ENCODE measurements at regions not wholly inside any gene's neighbourhood (a gene's known extent, or its start where the extent isn't known, plus 50 kb on each side); places are given as distances from the start of the nearest gene placed in this dataset.

DNA sequence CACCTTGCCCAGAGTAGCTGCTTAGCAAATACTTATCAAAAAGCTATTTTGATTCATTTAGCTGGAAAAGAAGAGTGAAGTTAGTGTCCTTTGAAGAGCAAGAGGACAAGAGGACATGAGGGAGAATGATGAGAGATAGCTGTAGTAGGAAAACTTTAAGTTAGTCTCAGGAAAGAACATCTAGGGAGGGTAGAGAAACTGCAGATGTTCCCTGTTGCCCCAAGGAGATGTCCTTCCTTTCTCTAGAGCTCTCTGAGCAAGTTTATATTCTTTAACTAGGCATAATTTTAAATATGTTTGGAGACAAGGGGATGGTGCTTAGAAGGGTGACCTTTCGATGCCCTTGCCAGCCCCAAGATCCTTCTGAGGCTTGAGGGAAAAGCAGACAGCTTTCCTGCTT is 529.1 kb upstream of the TBX3 start:
- POLR2A ChIA-PET = no interaction called here
- Histone ChIP-seq H3K4me1 (ENCODE audit: control extremely low read depth in 1 of 4, control insufficient read depth in 4 of 4, insufficient read depth in 4 of 4, low read length in 3 of 4) (no peaks in the 10 kb centered on the region), H3K27ac (ENCODE audit: insufficient read depth in 1 of 2, low read depth in 1 of 2, low read length in 2 of 2, poor library complexity in 1 of 2, severe bottlenecking in 2 of 2) (no peak overlapping the region), H3K27me3 (replicated peaks in 2 of 5; ENCODE audit: control insufficient read depth in 4 of 5, insufficient read depth in 5 of 5, low read length in 4 of 5) (peaks cover 0 to 1% (median 0%) of the 10 kb centered on the region in 5 experiments), H3K4me3 (ENCODE audit: control insufficient read depth in 1 of 7, extremely low read depth in 1 of 7, insufficient read depth in 4 of 7, low read depth in 2 of 7, low read length in 6 of 7) (no peak overlapping the region), H3K36me3 (ENCODE audit: control insufficient read depth in 4 of 4, insufficient read depth in 4 of 4, low read length in 3 of 4) (no peaks in the 10 kb centered on the region), H3K9me3 (ENCODE audit: control extremely low read depth in 1 of 5, control insufficient read depth in 4 of 5, insufficient read depth in 2 of 5, low read depth in 1 of 5, low read length in 4 of 5) (no peaks in the 10 kb centered on the region)
- CTCF ChIA-PET = no interaction called here
- 60% methylated on average over 1 of the region's 1 CpG for WGBS (ENCODE audit: insufficient coverage)
- DNase-seq = no peak

DNA sequence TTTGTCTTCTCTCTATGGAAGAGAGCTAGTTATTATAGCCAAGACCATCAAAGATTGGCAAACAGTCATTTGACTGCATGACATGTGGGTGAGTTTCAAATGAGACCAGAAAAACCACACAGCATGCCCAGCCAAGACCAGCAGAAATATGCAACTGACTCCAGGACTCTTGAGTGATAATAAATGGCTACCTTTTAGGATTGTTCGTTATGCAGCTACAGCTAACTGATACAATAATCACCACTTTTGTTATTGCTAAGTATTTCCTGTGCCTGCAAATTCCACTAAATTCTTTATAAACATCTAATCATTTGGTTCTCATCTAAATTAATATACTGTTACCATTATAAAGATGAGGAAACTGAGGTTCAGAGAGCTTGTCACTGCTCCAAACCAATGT is 528.4 kb upstream of the TBX3 start:
- Histone ChIP-seq H3K4me1 (ENCODE audit: control extremely low read depth in 1 of 4, control insufficient read depth in 4 of 4, insufficient read depth in 4 of 4, low read length in 3 of 4) (no peaks in the 10 kb centered on the region), H3K4me3 (ENCODE audit: control insufficient read depth in 1 of 7, extremely low read depth in 1 of 7, insufficient read depth in 4 of 7, low read depth in 2 of 7, low read length in 6 of 7) (no peak overlapping the region), H3K9me3 (ENCODE audit: control extremely low read depth in 1 of 5, control insufficient read depth in 4 of 5, insufficient read depth in 2 of 5, low read depth in 1 of 5, low read length in 4 of 5) (no peaks in the 10 kb centered on the region), H3K27me3 (replicated peaks in 2 of 5; ENCODE audit: control insufficient read depth in 4 of 5, insufficient read depth in 5 of 5, low read length in 4 of 5) (peaks cover 0 to 1% (median 0%) of the 10 kb centered on the region in 5 experiments), H3K27ac (ENCODE audit: insufficient read depth in 1 of 2, low read depth in 1 of 2, low read length in 2 of 2, poor library complexity in 1 of 2, severe bottlenecking in 2 of 2) (no peak overlapping the region), H3K36me3 (ENCODE audit: control insufficient read depth in 4 of 4, insufficient read depth in 4 of 4, low read length in 3 of 4) (no peaks in the 10 kb centered on the region)
- ChIA-PET POLR2A (no interaction called here), CTCF (no interaction called here)
- no peak for DNase-seq
- WGBS (ENCODE audit: insufficient coverage) = no CpG with 5 or more reads among the region's 1 CpG

DNA sequence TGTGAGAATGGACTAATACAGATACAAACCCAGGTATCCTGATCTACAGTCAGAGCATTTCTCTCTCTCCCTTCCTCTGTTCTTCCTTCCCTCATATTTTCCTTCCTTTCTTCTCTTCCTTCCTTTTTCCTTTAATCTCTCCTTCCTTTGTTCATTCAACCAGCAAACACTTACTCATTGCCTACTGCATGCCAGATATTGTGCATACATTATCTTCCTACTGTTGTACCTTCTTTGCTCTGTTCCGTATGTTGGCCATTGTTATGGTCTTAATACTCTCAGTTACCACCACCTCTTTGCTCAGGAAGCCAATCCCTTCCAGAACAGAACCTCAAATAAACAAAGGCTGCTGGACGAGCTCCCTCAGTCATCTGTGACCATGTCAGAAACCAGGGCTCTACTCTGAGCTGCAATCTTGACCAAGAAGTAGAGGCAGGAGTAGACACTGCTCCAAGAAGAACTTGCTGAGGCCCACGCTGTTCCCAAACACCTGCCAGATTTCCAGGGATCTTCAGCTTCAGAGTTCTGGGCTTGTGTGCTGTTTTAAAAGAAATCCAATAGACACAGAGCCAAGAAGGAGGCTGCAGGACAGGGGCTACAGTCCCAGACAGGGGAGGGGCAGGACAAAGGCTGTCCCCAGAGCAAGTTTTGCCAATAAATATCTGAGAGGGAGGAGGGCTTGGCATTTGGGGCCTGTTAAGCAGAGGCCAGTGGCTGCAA is 526.7 kb upstream of the TBX3 start:
- POLR2A ChIA-PET = no interaction called here
- Histone ChIP-seq H3K27ac (ENCODE audit: insufficient read depth in 1 of 2, low read depth in 1 of 2, low read length in 2 of 2, poor library complexity in 1 of 2, severe bottlenecking in 2 of 2) (no peak overlapping the region), H3K4me1 (ENCODE audit: control extremely low read depth in 1 of 4, control insufficient read depth in 4 of 4, insufficient read depth in 4 of 4, low read length in 3 of 4) (no peaks in the 10 kb centered on the region), H3K36me3 (ENCODE audit: control insufficient read depth in 4 of 4, insufficient read depth in 4 of 4, low read length in 3 of 4) (no peaks in the 10 kb centered on the region), H3K9me3 (ENCODE audit: control extremely low read depth in 1 of 5, control insufficient read depth in 4 of 5, insufficient read depth in 2 of 5, low read depth in 1 of 5, low read length in 4 of 5) (no peaks in the 10 kb centered on the region), H3K27me3 (replicated peaks in 2 of 5; ENCODE audit: control insufficient read depth in 4 of 5, insufficient read depth in 5 of 5, low read length in 4 of 5) (peaks cover 0 to 1% (median 0%) of the 10 kb centered on the region in 5 experiments), H3K4me3 (ENCODE audit: control insufficient read depth in 1 of 7, extremely low read depth in 1 of 7, insufficient read depth in 4 of 7, low read depth in 2 of 7, low read length in 6 of 7) (no peak overlapping the region)
- 67% methylated on average over 3 of the region's 3 CpGs for WGBS (ENCODE audit: insufficient coverage)
- CTCF ChIA-PET = no interaction called here
- no peak for DNase-seq

DNA sequence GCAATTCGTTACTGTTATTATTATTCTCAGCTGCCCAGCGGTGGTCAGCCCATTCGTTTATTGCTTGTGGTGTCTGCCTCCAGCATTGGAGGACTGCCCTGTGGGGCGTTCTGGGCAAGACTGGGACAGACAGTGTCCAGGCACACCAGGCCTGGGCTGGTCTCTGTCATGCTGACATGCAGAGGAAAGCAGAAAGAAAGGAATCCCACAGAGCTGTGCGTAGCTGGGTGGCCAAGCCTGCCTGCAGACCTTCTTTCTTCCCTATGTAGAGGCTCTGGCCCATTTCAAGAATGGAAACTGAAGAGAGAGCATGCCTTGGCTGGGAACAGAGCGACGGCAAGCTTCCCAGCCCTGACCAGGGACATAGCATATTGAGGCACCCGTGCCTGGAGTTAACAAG is 525.3 kb upstream of the TBX3 start:
- Histone ChIP-seq H3K27me3 (replicated peaks in 2 of 5; ENCODE audit: control insufficient read depth in 4 of 5, insufficient read depth in 5 of 5, low read length in 4 of 5) (peaks cover 0 to 1% (median 0%) of the 10 kb centered on the region in 5 experiments), H3K4me3 (ENCODE audit: control insufficient read depth in 1 of 7, extremely low read depth in 1 of 7, insufficient read depth in 4 of 7, low read depth in 2 of 7, low read length in 6 of 7) (no peak overlapping the region), H3K36me3 (ENCODE audit: control insufficient read depth in 4 of 4, insufficient read depth in 4 of 4, low read length in 3 of 4) (no peaks in the 10 kb centered on the region), H3K27ac (ENCODE audit: insufficient read depth in 1 of 2, low read depth in 1 of 2, low read length in 2 of 2, poor library complexity in 1 of 2, severe bottlenecking in 2 of 2) (no peak overlapping the region), H3K9me3 (ENCODE audit: control extremely low read depth in 1 of 5, control insufficient read depth in 4 of 5, insufficient read depth in 2 of 5, low read depth in 1 of 5, low read length in 4 of 5) (no peaks in the 10 kb centered on the region), H3K4me1 (ENCODE audit: control extremely low read depth in 1 of 4, control insufficient read depth in 4 of 4, insufficient read depth in 4 of 4, low read length in 3 of 4) (no peaks in the 10 kb centered on the region)
- DNase-seq = no peak
- ChIA-PET POLR2A (no interaction called here), CTCF (no interaction called here)
- WGBS (ENCODE audit: insufficient coverage) = 84% methylated on average over 8 of the region's 8 CpGs

DNA sequence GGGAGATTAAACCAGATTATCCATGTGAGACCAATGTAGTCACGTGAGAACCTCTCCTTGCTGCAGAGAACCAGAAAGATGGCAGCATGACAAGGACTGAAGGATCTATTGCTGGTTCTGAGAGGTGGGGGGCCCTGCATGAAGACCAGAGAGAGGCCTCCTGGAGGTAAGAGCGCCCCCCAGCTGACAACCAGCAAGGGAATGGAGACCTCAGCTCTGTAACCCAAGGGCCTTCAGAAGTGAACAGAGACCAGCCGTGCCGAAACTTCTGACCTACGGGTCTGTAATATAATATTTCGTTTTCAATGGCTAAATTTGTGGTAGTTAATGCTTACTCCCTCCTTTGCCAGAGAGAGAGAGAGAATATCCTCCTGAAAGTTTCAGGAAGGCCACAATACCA is 524.1 kb upstream of the TBX3 start:
- DNase-seq = no peak
- no peaks in the 10 kb centered on the region for H3K27me3 ChIP-seq (replicated peaks in 2 of 5; ENCODE audit: control insufficient read depth in 4 of 5, insufficient read depth in 5 of 5, low read length in 4 of 5)
- no peak overlapping the region for H3K27ac ChIP-seq (ENCODE audit: insufficient read depth in 1 of 2, low read depth in 1 of 2, low read length in 2 of 2, poor library complexity in 1 of 2, severe bottlenecking in 2 of 2)
- no peaks in the 10 kb centered on the region for H3K36me3 ChIP-seq (ENCODE audit: control insufficient read depth in 4 of 4, insufficient read depth in 4 of 4, low read length in 3 of 4)
- no peaks in the 10 kb centered on the region for H3K4me1 ChIP-seq (ENCODE audit: control extremely low read depth in 1 of 4, control insufficient read depth in 4 of 4, insufficient read depth in 4 of 4, low read length in 3 of 4)
- no peaks in the 10 kb centered on the region for H3K9me3 ChIP-seq (ENCODE audit: control extremely low read depth in 1 of 5, control insufficient read depth in 4 of 5, insufficient read depth in 2 of 5, low read depth in 1 of 5, low read length in 4 of 5)
- 82% methylated on average over 2 of the region's 6 CpGs for whole genome bisulfite sequencing (ENCODE audit: insufficient coverage)
- CTCF ChIA-PET = no interaction called here
- POLR2A ChIA-PET = no interaction called here
- no peak overlapping the region for H3K4me3 ChIP-seq (ENCODE audit: control insufficient read depth in 1 of 7, extremely low read depth in 1 of 7, insufficient read depth in 4 of 7, low read depth in 2 of 7, low read length in 6 of 7)

DNA sequence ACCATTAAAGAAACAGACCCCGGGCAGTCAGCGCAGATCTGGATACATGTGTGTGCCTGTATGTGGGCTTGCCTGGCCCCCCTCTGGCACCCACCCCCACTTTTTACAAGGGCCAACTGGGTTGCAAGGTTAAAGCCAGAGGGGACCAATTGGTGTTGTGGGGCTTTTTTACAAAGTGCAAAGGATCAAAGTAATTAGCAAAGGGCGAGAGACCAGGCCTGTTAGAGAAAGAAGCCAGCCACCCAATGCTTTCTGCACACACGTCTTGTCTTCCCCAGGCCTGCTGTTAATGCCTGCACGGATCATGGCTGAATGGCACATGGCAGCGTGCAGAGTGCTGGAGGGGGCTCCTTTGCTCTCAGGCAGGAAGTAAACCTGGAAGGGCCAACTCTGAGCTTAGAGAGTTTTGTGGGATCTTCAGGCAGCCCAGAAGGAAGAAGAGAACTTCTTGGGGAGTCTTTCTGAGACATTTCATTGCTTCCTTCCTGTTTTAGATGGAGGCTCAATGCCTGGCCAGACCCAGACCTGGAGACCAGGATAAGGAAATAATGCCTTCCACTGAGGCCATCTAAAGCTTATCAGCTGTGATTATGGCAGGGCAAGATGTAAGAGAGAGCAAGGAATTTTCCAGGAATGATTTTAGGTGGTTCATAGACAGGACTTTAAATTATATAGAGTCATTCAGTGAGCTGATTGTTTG is 523.4 kb upstream of the TBX3 start:
- H3K36me3 ChIP-seq (ENCODE audit: control insufficient read depth in 4 of 4, insufficient read depth in 4 of 4, low read length in 3 of 4) = no peaks in the 10 kb centered on the region
- no peak overlapping the region for H3K27ac ChIP-seq (ENCODE audit: insufficient read depth in 1 of 2, low read depth in 1 of 2, low read length in 2 of 2, poor library complexity in 1 of 2, severe bottlenecking in 2 of 2)
- no peak for DNase-seq
- 86% methylated on average over 4 of the region's 6 CpGs for WGBS (ENCODE audit: insufficient coverage)
- no peak overlapping the region for H3K4me3 ChIP-seq (ENCODE audit: control insufficient read depth in 1 of 7, extremely low read depth in 1 of 7, insufficient read depth in 4 of 7, low read depth in 2 of 7, low read length in 6 of 7)
- ChIA-PET POLR2A (no interaction called here), CTCF (no interaction called here)
- no peaks in the 10 kb centered on the region for H3K27me3 ChIP-seq (replicated peaks in 2 of 5; ENCODE audit: control insufficient read depth in 4 of 5, insufficient read depth in 5 of 5, low read length in 4 of 5)
- no peaks in the 10 kb centered on the region for H3K4me1 ChIP-seq (ENCODE audit: control extremely low read depth in 1 of 4, control insufficient read depth in 4 of 4, insufficient read depth in 4 of 4, low read length in 3 of 4)
- no peaks in the 10 kb centered on the region for H3K9me3 ChIP-seq (ENCODE audit: control extremely low read depth in 1 of 5, control insufficient read depth in 4 of 5, insufficient read depth in 2 of 5, low read depth in 1 of 5, low read length in 4 of 5)

DNA sequence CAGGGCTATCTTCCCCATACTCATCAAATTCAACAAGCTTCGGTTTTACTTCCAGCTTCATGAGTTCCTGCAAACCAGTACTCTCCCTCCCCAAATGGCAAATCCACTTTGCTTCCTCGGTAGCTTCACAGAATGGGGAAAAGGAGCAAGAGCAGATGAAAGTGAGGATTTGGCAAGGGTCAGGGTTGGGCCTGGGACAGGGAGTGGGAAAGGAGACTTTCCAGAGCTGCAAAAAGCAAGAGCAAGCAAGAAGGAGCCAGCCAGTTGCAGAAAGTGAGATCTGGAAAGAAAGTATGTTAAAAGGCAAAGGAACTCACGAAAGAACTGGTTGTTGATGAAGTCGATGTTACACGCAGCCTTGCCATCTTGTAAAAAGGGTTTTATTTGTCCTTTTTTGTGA is 522.8 kb upstream of the TBX3 start:
- no peak for DNase-seq
- no peak overlapping the region for H3K27ac ChIP-seq (ENCODE audit: insufficient read depth in 1 of 2, low read depth in 1 of 2, low read length in 2 of 2, poor library complexity in 1 of 2, severe bottlenecking in 2 of 2)
- WGBS (ENCODE audit: insufficient coverage) = 94% methylated on average over 4 of the region's 5 CpGs
- no peaks in the 10 kb centered on the region for H3K36me3 ChIP-seq (ENCODE audit: control insufficient read depth in 4 of 4, insufficient read depth in 4 of 4, low read length in 3 of 4)
- POLR2A ChIA-PET = no interaction called here
- H3K9me3 ChIP-seq (ENCODE audit: control extremely low read depth in 1 of 5, control insufficient read depth in 4 of 5, insufficient read depth in 2 of 5, low read depth in 1 of 5, low read length in 4 of 5) = no peaks in the 10 kb centered on the region
- CTCF ChIA-PET = no interaction called here
- H3K4me1 ChIP-seq (ENCODE audit: control extremely low read depth in 1 of 4, control insufficient read depth in 4 of 4, insufficient read depth in 4 of 4, low read length in 3 of 4) = no peaks in the 10 kb centered on the region
- H3K27me3 ChIP-seq (replicated peaks in 2 of 5; ENCODE audit: control insufficient read depth in 4 of 5, insufficient read depth in 5 of 5, low read length in 4 of 5) = no peaks in the 10 kb centered on the region
- no peak overlapping the region for H3K4me3 ChIP-seq (ENCODE audit: control insufficient read depth in 1 of 7, extremely low read depth in 1 of 7, insufficient read depth in 4 of 7, low read depth in 2 of 7, low read length in 6 of 7)
